ENCODE measurements at regions not wholly inside any gene's neighbourhood (a gene's known extent, or its start where the extent isn't known, plus 50 kb on each side); places are given as distances from the start of the nearest gene placed in this dataset.

DNA sequence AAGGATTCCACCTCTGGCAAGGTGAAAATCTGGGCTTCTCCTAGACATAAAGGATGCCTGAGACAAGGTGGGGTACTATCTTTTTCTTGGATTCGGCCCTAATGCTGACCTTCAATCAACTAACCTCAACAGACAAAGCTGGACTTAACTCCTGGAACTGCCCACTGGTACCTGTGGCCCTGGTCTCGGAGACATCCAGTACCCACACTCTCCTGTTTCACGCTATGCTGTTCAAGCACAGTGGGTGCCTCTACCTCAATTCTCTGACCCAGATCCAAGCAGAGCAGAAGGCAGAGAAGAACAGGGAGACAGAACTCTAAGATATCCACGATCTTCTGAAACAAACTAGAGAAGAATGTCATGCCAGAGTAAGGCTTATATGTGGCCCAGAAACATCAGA is 189.8 kb upstream of the FOXQ1 start:
- DNase-seq (ENCODE audit: low read depth in 1 of 2, low spot score in 1 of 2) = no peak
- Histone ChIP-seq H3K27me3 (ENCODE audit: insufficient read depth, poor library complexity, severe bottlenecking) (peaks cover 4% of the 10 kb centered on the region), H3K27ac (replicated peaks) (no peak overlapping the region), H3K4me3 (replicated peaks; ENCODE audit: insufficient read depth, low read length) (no peak overlapping the region)
- no peak for TF ChIP-seq REST (IDR thresholded peaks at IDR 0.05; ENCODE audit: insufficient replicate concordance, low read depth)
- TF ChIP-seq, protein P1, sequence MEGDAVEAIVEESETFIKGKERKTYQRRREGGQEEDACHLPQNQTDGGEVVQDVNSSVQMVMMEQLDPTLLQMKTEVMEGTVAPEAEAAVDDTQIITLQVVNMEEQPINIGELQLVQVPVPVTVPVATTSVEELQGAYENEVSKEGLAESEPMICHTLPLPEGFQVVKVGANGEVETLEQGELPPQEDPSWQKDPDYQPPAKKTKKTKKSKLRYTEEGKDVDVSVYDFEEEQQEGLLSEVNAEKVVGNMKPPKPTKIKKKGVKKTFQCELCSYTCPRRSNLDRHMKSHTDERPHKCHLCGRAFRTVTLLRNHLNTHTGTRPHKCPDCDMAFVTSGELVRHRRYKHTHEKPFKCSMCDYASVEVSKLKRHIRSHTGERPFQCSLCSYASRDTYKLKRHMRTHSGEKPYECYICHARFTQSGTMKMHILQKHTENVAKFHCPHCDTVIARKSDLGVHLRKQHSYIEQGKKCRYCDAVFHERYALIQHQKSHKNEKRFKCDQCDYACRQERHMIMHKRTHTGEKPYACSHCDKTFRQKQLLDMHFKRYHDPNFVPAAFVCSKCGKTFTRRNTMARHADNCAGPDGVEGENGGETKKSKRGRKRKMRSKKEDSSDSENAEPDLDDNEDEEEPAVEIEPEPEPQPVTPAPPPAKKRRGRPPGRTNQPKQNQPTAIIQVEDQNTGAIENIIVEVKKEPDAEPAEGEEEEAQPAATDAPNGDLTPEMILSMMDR (IDR thresholded peaks at IDR 0.05; ENCODE audit: insufficient read depth, low read length) = no peak
- no peak for TF ChIP-seq GABPA (IDR thresholded peaks at IDR 0.05; ENCODE audit: low read depth)
- TF ChIP-seq POLR2AphosphoS5 (IDR thresholded peaks at IDR 0.05; ENCODE audit: low read depth) = no peak
- no peak for TF ChIP-seq SPI1 (IDR thresholded peaks at IDR 0.05; ENCODE audit: borderline replicate concordance, low read depth)

DNA sequence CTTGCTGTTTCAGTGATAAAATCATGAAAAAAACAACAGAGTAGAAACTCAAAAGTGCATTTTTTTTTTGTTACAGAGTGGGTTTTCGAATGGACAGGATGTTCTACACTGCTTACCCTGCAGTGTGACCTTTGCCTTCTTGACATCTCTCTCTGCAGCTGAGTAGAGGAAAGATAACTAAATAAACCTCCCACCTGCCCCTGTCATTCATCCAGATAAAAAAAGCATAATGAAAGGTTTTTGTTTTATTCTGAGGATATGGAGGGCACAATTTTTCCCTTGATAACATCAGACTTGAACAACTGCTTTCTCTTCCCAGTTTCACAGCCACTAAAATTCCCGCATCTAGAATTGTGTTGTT is 193.6 kb upstream of the FOXQ1 start:
- TF ChIP-seq, protein P1 (IDR thresholded peaks at IDR 0.05; ENCODE audit: insufficient read depth, low read length) = no peak
- TF ChIP-seq POLR2AphosphoS5 (IDR thresholded peaks at IDR 0.05; ENCODE audit: low read depth) (no peak), SPI1 (IDR thresholded peaks at IDR 0.05; ENCODE audit: borderline replicate concordance, low read depth) (no peak), GABPA (IDR thresholded peaks at IDR 0.05; ENCODE audit: low read depth) (no peak), REST (IDR thresholded peaks at IDR 0.05; ENCODE audit: insufficient replicate concordance, low read depth) (no peak)
- peaks cover 4% of the 10 kb centered on the region for H3K27me3 ChIP-seq (ENCODE audit: insufficient read depth, poor library complexity, severe bottlenecking)
- no peak overlapping the region for H3K27ac ChIP-seq (replicated peaks)
- H3K4me3 ChIP-seq (replicated peaks; ENCODE audit: insufficient read depth, low read length) = no peak overlapping the region
- DNase-seq (ENCODE audit: low read depth in 1 of 2, low spot score in 1 of 2) = no peak

- DNase-seq (ENCODE audit: low read depth in 1 of 2, low spot score in 1 of 2) = no peak
- no peak overlapping the region for H3K4me3 ChIP-seq (replicated peaks; ENCODE audit: insufficient read depth, low read length)
- H3K27ac ChIP-seq (replicated peaks) = no peak overlapping the region
- TF ChIP-seq POLR2AphosphoS5 (IDR thresholded peaks at IDR 0.05; ENCODE audit: low read depth) = no peak
- TF ChIP-seq, protein P1 (IDR thresholded peaks at IDR 0.05; ENCODE audit: insufficient read depth, low read length) = no peak
- no peak for TF ChIP-seq REST (IDR thresholded peaks at IDR 0.05; ENCODE audit: insufficient replicate concordance, low read depth)
- peaks cover 4% of the 10 kb centered on the region for H3K27me3 ChIP-seq (ENCODE audit: insufficient read depth, poor library complexity, severe bottlenecking)
Measured at GRCh38 chr6:1117530-1118286, 194.2 kb upstream of the FOXQ1 start.

Measured in HL-60 (cell line).